Esophagus muscularis mucosa (tissue), 4 donors: ENCODE measurements at regions not wholly inside any gene's neighbourhood (a gene's known extent, or its start where the extent isn't known, plus 50 kb on each side); places are given as distances from the start of the nearest gene placed in this dataset.

ENCODE experiments used
- DNase-seq: peaks from one replicate; pipeline ENCODE4 v3.0.0-alpha.2; 2017; ENCODE audit errors: extremely low spot score
- H3K27ac ChIP-seq, 4 donors: fragments of 200-600 bp; sonication (generic); replicated peaks in 1 of 4; 1 replicate in 3 of 4; 2 replicates in 1 of 4; pipeline ENCODE4 v1.5.1; 2016 to 2019; ENCODE audit warnings: mild to moderate bottlenecking in 1 of 4
- H3K27me3 ChIP-seq, 4 donors: fragments of 200-600 bp; sonication (generic); one replicate each; pipeline versions ENCODE4 v1.5.1 to v1.6.0; 2016 to 2019
- H3K36me3 ChIP-seq, 4 donors: fragments of 200-600 bp; sonication (generic); one replicate each; pipeline ENCODE4 v1.5.1; 2016 to 2019
- H3K4me1 ChIP-seq, 4 donors: fragments of 200-600 bp; sonication (generic); one replicate each; pipeline ENCODE4 v1.5.1; 2016 to 2019
- H3K4me3 ChIP-seq, 4 donors: fragments of 200-600 bp; sonication (generic); 1 replicate in 2 of 4; 2 replicates in 2 of 4; pipeline ENCODE4 v1.5.1; 2016 to 2019; ENCODE audit warnings: mild to moderate bottlenecking in 4 of 4, moderate library complexity in 1 of 4
- H3K9me3 ChIP-seq, 4 donors: fragments of 200-600 bp; sonication (generic); 1 replicate in 3 of 4; 2 replicates in 1 of 4; pipeline ENCODE4 v1.5.1; 2016 to 2019
- CTCF ChIP-seq, 3 experiments: fragments of 200-600 bp in 2 of 3; fragments of 450-650 bp in 1 of 3; sonication (generic) in 2 of 3; IDR thresholded peaks; one replicate each; pipeline ENCODE4 v1.5.1; 2017 to 2019; ENCODE audit warnings: antibody characterized with exemption in 3 of 3, mild to moderate bottlenecking in 2 of 3, moderate library complexity in 1 of 3
- EP300 ChIP-seq: sonication (generic); formaldehyde crosslinking; IDR thresholded peaks from one replicate; pipeline ENCODE4 v1.6.1; 2017; ENCODE audit warnings: antibody characterized with exemption
- POLR2A ChIP-seq: fragments of 450-650 bp; IDR thresholded peaks from one replicate; pipeline ENCODE4 v1.6.1; 2017; ENCODE audit warnings: antibody characterized with exemption, moderate library complexity, mild to moderate bottlenecking, low read depth
- POLR2AphosphoS5 ChIP-seq, 2 donors: sonication (generic); formaldehyde crosslinking; IDR thresholded peaks; one replicate each; pipeline ENCODE4 v1.6.1; 2017; ENCODE audit warnings: antibody characterized with exemption in 2 of 2
- WGBS: methylation state at CpG from one replicate; pipeline ENCODE4 v1.1.5; 2018; 5-methylcytosine and 5-hydroxymethylcytosine counted together
- intact Hi-C: fragments of 100-400 bp; cut with DNase I; formaldehyde crosslinking; loops from one replicate; pipeline ENCODE4 v1.15.1; 2023

- intact Hi-C loops: no loop called here
- DNase-seq: peak; percentile 90
- Histone ChIP-seq H3K27ac (peak overlapping the region; percentile 7 to 47 (median 29)), H3K27me3 (no peaks in the 10 kb centered on the region), H3K36me3 (no peaks in the 10 kb centered on the region), H3K4me1 (peaks cover 8 to 37% (median 21%) of the 10 kb centered on the region in 4 donors), H3K4me3 (no peak overlapping the region), H3K9me3 (no peaks in the 10 kb centered on the region)
- WGBS: 13% methylated on average over 3 of the region's 3 CpGs
- TF ChIP-seq POLR2AphosphoS5 (IDR thresholded peaks at IDR 0.05) (peak in 1 of 2 donors; percentile 35), EP300 (no peak)
Measured at GRCh38 chr5:124402144-124402581, 344.3 kb downstream of the ZNF608 start.

GRCh38 chr5:124401476-124402143 lies 344.8 kb downstream of the ZNF608 start:
- peak overlapping the region; percentile 7 to 47 (median 29) for H3K27ac ChIP-seq
- no peak for TF ChIP-seq EP300
- no peaks in the 10 kb centered on the region for H3K27me3 ChIP-seq
- no peak overlapping the region for H3K4me3 ChIP-seq
- intact Hi-C loops: no loop called here
- DNase-seq: no peak
- 79% methylated on average over 6 of the region's 6 CpGs for WGBS
- no peaks in the 10 kb centered on the region for H3K9me3 ChIP-seq
- H3K4me1 ChIP-seq: peaks cover 8 to 37% (median 21%) of the 10 kb centered on the region in 4 donors
- no peaks in the 10 kb centered on the region for H3K36me3 ChIP-seq

- Histone ChIP-seq H3K9me3 (no peaks in the 10 kb centered on the region), H3K27ac (no peak overlapping the region), H3K36me3 (no peaks in the 10 kb centered on the region), H3K27me3 (no peaks in the 10 kb centered on the region), H3K4me1 (peaks cover 8 to 37% (median 21%) of the 10 kb centered on the region in 4 donors), H3K4me3 (no peak overlapping the region)
- DNase-seq: no peak
- 75% methylated on average over 3 of the region's 3 CpGs for WGBS
- no peak for TF ChIP-seq POLR2A
- no peak for TF ChIP-seq EP300
- TF ChIP-seq POLR2AphosphoS5 (IDR thresholded peaks at IDR 0.05): no peak
- no peak for TF ChIP-seq CTCF (IDR thresholded peaks at IDR 0.05)
- intact Hi-C loops: no loop called here
Measured at GRCh38 chr5:124399426-124399961, 346.9 kb downstream of the ZNF608 start.

- TF ChIP-seq POLR2AphosphoS5 (IDR thresholded peaks at IDR 0.05) (no peak), EP300 (no peak), CTCF (IDR thresholded peaks at IDR 0.05) (no peak), POLR2A (no peak)
- intact Hi-C loops: no loop called here
- Histone ChIP-seq H3K27me3 (no peaks in the 10 kb centered on the region), H3K36me3 (no peaks in the 10 kb centered on the region), H3K27ac (no peak overlapping the region), H3K9me3 (no peaks in the 10 kb centered on the region), H3K4me1 (peaks cover 8 to 37% (median 21%) of the 10 kb centered on the region in 4 donors), H3K4me3 (no peak overlapping the region)
- no peak for DNase-seq
- WGBS: 48% methylated on average over 2 of the region's 2 CpGs
Measured at GRCh38 chr5:124398460-124398859, 348.0 kb downstream of the ZNF608 start.

- no peak for DNase-seq
- TF ChIP-seq EP300 (no peak), POLR2AphosphoS5 (IDR thresholded peaks at IDR 0.05) (no peak), POLR2A (no peak), CTCF (IDR thresholded peaks at IDR 0.05) (no peak)
- Histone ChIP-seq H3K27me3 (no peaks in the 10 kb centered on the region), H3K9me3 (no peaks in the 10 kb centered on the region), H3K36me3 (no peaks in the 10 kb centered on the region), H3K4me3 (no peak overlapping the region), H3K4me1 (peaks cover 7 to 28% (median 18%) of the 10 kb centered on the region in 4 donors), H3K27ac (no peak overlapping the region)
- whole genome bisulfite sequencing: 92% methylated on average over 2 of the region's 2 CpGs
- intact Hi-C loops: no loop called here
Measured at GRCh38 chr5:124397317-124397716, 349.1 kb downstream of the ZNF608 start.
